CD4-positive, alpha-beta T cell treated with Interferon alpha-2 for 1 hour (primary cell): ENCODE measurements at regions not wholly inside any gene's neighbourhood (a gene's known extent, or its start where the extent isn't known, plus 50 kb on each side); places are given as distances from the start of the nearest gene placed in this dataset.
"Not testable (repeated sequence)": the region's sequence is repeated elsewhere in the genome, so short reads cannot be mapped to it uniquely, and the experiment has no call there.

Experiments
- DNase-seq, 2 donors: peaks; one replicate each; pipeline ENCODE4 v3.0.0-alpha.2; 2020 to 2022

- DNase-seq, result no peak
These were observed 196.4 kb downstream of the ADRA2A start for GRCh38 chr10:111273235-111273634.

- DNase-seq, result no peak
These were observed 196.8 kb downstream of the ADRA2A start for GRCh38 chr10:111273635-111274034.

GRCh38 chr10:111275091-111275490, 198.3 kb downstream of the ADRA2A start:
- no peak for DNase-seq

GRCh38 chr10:111277661-111278060, 200.8 kb downstream of the ADRA2A start:
- no peak for DNase-seq

GRCh38 chr10:111278266-111278665, 201.4 kb downstream of the ADRA2A start:
- DNase-seq, result no peak

GRCh38 chr10:111281516-111281915, 204.7 kb downstream of the ADRA2A start:
- no peak for DNase-seq

GRCh38 chr10:111289461-111289860, 212.6 kb downstream of the ADRA2A start:
- DNase-seq, result no peak

GRCh38 chr10:111290649-111291048, 213.8 kb downstream of the ADRA2A start:
- DNase-seq, result no peak

GRCh38 chr10:111295788-111296187, 219.0 kb downstream of the ADRA2A start:
- no peak for DNase-seq

GRCh38 chr10:111297351-111297848, 220.6 kb downstream of the ADRA2A start:
- no peak for DNase-seq

GRCh38 chr10:111298031-111298430, 221.2 kb downstream of the ADRA2A start:
- no peak for DNase-seq

- no peak for DNase-seq
These were observed 222.2 kb downstream of the ADRA2A start for GRCh38 chr10:111299037-111299436.

- no peak for DNase-seq
These were observed 227.1 kb downstream of the ADRA2A start for GRCh38 chr10:111303887-111304286.

- no peak for DNase-seq
These were observed 239.9 kb downstream of the ADRA2A start for GRCh38 chr10:111316722-111317212.

- DNase-seq, result no peak
These were observed 243.0 kb downstream of the ADRA2A start for GRCh38 chr10:111319866-111320265.

GRCh38 chr10:111323389-111323966, 246.6 kb downstream of the ADRA2A start:
- no peak for DNase-seq

GRCh38 chr10:111332174-111332573, 255.3 kb downstream of the ADRA2A start:
- not testable (repeated sequence) for DNase-seq

- no peak for DNase-seq
These were observed 259.0 kb downstream of the ADRA2A start for GRCh38 chr10:111335826-111336225.

- no peak for DNase-seq
These were observed 261.2 kb downstream of the ADRA2A start for GRCh38 chr10:111338035-111338434.

GRCh38 chr10:111338805-111339204, 262.0 kb downstream of the ADRA2A start:
- no peak for DNase-seq

- DNase-seq, result no peak
These were observed 268.0 kb downstream of the ADRA2A start for GRCh38 chr10:111344804-111345203.

GRCh38 chr10:111347386-111348013, 270.7 kb downstream of the ADRA2A start:
- no peak for DNase-seq

GRCh38 chr10:111348076-111348475, 271.2 kb downstream of the ADRA2A start:
- DNase-seq, result no peak

- DNase-seq, result no peak
These were observed 278.0 kb downstream of the ADRA2A start for GRCh38 chr10:111354859-111355258.

GRCh38 chr10:111356571-111356970, 279.7 kb downstream of the ADRA2A start:
- no peak for DNase-seq
